Superior temporal gyrus (tissue), 1 donor: ENCODE measurements at regions not wholly inside any gene's neighbourhood (a gene's known extent, or its start where the extent isn't known, plus 50 kb on each side); places are given as distances from the start of the nearest gene placed in this dataset.

ENCODE experiments used
- DNase-seq: peaks from one replicate; pipeline ENCODE4 v3.0.0-alpha.2; 2016; ENCODE audit errors: extremely low spot score

DNA sequence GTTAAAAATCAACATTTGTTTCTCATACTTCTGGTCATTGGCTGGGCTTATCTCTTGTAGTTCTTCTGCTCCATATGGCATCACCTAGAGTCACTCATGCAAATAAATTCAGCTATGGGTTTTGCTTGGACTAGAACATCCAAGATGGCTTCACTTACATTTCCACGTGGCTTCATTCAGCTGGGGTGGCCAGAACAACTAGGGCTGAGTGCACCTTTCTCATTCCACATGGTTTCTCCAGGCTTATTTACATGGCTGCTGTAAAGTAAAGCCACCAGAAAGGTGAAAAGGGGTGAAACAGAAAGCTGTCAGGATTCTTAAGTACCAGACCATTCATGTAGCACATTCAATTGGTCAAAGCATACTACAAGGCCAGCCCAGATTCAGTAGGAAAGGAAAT, 151.1 kb upstream of the BMP2 start:
- no peak for DNase-seq

GRCh38 chr20:6614836-6615235, 152.7 kb upstream of the BMP2 start:
- DNase-seq: no peak

DNA sequence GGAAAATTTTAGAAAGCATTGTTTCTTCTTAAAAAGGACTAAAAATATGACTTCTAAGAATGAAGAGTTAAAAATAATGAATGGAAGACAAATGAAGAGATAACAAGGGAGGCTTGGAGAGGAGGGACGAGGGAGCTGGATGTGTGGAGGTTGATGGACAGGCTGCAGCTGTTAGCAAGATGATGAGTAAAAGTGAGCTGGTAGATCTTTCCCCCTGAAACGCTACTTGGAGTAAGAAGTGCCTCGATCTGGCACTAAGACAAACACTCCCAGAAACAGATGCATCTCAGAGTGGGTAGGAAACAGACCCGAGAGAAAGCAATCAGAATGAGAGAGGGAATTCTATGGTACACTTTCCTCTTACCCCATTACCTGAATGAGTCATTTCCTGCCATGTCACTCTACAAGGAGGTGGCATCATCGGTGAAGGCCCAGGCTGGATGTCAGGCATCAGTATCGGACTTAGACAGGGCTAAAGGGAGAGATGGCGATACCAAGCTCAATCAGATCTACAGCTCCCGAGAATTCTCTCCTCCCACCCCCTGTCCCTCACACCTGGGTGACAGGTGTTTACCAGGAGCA, 154.1 kb upstream of the BMP2 start:
- DNase-seq: no peak

GRCh38 chr20:6612606-6612923, 154.9 kb upstream of the BMP2 start:
- no peak for DNase-seq

GRCh38 chr20:6611911-6612605, 155.4 kb upstream of the BMP2 start:
- no peak for DNase-seq

DNA sequence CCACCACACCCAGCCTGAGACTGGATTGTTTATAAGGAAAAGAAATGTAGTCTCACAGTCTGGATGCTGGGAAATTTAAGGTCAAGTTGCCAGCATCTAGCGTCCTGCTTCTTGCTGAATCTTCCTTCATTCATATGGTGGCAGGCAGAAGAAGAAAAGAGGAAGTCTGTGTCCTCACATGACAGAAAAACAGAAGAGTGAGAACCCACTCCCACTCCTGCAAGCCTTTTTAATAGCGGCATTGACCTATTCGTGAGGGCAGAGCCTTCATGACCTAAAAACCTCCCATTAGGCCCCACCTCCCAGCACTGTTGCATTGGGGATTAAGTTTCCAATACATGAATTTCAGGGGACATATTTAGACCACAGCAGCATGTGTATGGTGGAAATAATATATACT, 160.8 kb upstream of the BMP2 start:
- DNase-seq: no peak

GRCh38 chr20:6605055-6605935, 162.2 kb upstream of the BMP2 start:
- DNase-seq: no peak

DNA sequence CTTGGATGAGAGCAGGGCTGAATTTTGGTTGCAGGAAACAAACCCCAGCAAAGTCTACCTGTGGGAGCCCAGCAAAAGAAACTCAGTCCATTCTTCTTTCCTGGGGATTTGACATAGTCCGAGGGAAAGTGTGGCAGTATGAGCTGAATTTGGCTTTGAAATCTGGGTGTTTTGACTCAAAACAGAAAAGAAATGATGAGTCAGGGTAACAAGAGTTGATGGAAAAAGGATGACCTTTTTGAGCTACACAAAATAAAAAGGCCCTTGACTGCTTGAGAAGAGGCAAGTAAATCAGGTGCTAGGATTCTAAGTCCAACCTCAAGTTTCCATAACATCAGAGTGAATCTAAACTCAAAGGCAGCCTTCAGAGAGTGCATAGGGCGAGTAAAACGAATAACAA, 163.3 kb upstream of the BMP2 start:
- DNase-seq: no peak

GRCh38 chr20:6599876-6600735, 167.4 kb upstream of the BMP2 start:
- no peak for DNase-seq

- no peak for DNase-seq
Measured at GRCh38 chr20:6595704-6596103, 171.8 kb upstream of the BMP2 start.

- DNase-seq: no peak
Measured at GRCh38 chr20:6590891-6591637, 176.4 kb upstream of the BMP2 start.

DNA sequence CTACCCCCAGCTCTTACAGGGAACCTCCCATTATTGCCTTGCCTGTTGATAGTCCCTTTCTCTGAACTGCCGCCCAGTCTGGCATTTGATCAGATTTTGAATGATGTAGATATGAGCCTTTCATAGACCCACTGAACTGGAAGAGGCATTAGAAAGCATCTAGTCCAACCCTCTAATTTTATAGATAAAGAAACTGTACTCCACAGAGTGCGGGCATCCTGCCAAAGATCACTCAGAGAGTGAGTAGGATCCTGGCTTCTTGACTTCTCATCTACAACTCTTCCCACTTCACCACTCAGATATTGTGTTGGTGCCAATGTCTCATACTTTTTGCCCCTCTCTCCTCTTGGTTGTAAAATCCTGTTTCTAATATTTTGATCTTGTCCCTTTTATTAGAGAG, 179.2 kb upstream of the BMP2 start:
- DNase-seq: no peak

DNA sequence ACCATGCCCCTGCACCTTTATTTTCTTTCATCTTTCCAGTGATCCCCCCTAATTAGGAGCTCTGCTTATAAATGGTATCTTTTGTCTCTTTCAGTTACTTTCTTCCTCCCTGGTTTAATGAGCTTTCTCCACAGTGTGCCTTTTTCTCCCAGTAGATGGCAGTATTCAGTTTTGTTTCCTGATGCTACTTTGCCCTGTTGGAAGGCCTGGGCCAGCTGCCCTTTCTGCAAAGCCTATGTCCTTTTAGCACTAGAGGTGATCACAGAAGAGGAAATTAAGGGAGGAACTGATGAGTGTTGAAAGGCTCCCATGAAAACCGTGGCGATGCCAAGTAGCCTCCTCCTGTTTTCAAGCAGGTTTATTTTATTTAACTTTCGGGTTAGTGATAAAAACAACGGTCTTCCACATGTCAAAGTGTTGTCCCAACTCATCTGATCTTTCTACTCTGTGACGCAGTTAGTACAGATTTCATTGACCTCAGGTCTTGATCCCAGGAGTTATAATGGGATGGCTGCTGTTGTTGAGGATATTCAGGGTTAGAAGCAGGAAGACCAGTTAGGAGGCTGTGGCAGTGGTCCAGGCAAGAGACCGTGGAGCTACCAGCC, 184.2 kb upstream of the BMP2 start:
- peak; percentile 85 for DNase-seq

DNA sequence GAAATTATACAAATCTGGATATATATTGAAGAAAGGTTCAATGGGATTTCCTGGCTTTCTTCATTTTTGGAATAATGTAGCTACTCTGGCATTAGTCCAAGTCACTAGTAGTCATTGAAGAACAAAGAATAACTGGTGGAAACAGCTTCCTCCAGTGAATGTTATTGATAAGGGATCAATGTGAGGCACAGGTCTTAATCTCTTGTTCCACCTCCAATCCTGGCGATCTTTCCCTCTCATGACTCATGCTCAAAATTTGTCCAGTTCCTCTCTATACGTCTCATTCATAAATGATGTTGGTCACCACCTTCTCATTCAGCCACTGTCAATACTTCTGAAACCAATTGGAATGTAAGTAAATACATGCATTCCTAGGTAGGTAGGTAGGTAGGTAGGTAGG, 185.0 kb upstream of the BMP2 start:
- no peak for DNase-seq

DNA sequence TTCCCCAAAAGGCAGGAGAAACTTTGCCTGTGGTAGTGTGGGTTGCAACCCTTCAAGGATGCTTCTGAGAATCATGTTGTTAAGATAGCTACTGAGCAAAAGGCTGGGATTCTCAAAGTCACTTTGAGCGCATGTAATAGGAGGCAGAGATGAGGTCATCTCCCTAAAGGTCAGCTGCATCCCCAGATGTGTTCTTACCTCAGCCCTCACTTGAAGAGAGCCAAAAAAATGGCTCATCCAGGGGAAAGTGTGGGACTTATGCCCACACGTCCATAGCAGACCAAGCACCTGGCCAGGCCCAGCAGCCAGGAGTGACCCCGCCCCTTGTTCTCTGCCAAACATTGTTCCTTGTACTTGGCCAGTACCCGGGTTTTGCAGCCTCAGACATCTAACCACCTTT, 187.0 kb upstream of the BMP2 start:
- no peak for DNase-seq

DNA sequence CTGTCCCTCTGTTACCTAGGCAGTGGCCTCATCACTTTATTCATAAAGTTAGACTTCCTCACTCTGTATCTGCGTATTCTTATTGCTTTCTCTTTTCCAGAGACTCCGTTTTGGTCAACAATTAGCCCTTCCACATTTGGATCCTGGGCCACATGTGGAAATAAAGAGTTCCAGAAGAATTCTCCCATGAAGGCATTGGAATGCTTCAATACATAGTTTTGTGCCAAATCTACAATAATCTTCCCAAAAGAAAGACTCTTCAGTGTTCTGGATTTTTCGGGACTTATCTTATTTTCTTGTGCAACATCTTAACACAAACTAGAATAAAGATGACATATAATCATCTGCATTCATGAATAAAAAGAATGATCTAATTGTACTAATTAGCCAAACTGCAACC, 187.7 kb upstream of the BMP2 start:
- no peak for DNase-seq

DNA sequence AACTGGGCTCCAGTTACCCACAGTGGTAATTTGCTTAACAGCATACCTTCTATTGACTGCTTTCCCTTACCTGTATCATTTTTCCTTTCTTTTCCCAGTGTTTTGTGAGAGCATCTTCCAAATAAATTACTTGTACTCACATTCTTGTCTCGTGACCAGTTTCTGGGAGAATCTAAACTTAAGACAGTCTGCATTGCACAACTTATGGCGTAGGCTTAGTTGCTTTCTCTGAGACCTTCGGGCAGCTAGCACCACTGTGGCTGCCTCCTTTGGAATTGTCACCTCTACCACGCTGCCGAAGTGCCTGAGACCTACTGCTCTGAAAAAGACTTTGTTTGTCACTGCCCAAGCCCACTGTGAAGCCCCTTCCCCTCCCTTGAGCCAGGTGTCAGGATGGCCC, 188.1 kb upstream of the BMP2 start:
- DNase-seq: no peak

DNA sequence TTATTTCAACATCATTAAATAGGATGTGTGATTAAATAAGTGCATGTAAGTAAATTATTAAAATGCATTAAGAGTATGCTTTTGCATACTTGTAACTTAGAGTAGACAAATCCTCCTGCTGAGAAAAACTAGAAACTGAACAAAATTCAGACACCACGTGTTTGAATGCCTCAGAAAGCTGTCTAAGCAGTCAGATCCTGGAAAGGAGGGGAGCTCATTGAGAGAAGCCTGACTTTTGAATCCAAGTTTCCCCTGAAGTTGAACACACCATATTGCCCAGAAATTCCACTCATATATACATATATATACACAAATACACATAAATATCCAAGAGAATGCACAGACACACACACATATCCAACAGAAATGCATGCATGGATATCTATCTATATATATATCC, 190.0 kb upstream of the BMP2 start:
- no peak for DNase-seq

DNA sequence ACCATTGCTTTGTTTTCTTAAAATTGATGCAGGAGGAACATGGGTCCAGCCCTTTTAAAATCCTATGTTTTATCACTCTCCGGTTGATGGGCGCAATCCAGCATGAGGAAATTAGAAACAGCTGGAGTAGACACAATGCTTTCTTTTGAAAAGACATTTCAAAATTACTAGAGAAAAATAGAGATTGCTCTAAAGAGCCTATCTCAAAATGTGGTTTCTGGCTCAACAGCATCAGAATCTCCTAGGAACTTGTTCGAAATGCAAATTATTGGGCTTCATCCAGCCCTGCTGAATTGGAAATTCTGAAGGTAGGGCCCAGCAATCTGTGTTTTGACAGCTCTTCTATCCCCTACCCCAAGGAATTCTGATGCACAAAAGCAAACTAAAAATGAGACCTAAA, 190.8 kb upstream of the BMP2 start:
- DNase-seq: no peak

DNA sequence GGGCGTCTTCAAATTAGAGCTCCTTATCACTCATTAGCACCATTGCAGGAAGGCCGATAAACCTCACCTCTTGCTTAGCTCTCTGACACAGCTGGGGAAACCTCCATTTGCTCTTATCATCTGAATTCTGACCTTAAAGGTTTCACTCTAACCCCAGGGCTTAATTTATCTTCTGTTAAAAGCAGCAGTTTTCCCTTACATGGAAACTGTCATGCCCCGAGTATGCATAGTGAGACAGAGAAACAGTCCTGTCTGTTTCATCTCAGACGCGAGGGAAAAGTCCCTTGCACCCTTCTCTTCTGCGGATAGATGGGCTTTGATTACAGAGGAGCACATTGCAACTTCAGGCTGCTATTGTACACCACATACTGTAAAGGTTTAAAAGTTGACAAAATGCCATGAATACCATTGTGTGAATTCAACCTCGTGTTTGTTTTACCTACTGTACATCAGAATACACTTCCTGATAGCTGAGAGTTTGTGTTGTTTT, 191.5 kb upstream of the BMP2 start:
- DNase-seq: no peak

GRCh38 chr20:6566821-6567220, 200.7 kb upstream of the BMP2 start:
- DNase-seq: no peak
